Fibroblast of pulmonary artery (primary cell): ENCODE measurements at regions not wholly inside any gene's neighbourhood (a gene's known extent, or its start where the extent isn't known, plus 50 kb on each side); places are given as distances from the start of the nearest gene placed in this dataset.

Experiments used
- DNase-seq: peaks from one replicate; pipeline ENCODE4 v3.0.0-alpha.2; 2010; ENCODE audit warnings: low read depth
- H3K4me3 ChIP-seq: replicated peaks from 2 replicates; pipeline ENCODE4 v1.5.1; 2011; ENCODE audit warnings: low read depth, mild to moderate bottlenecking, control low read depth, low read length, moderate library complexity
- CTCF ChIP-seq: IDR thresholded peaks from 2 replicates; pipeline ENCODE4 v1.5.1; 2011; ENCODE audit warnings: mild to moderate bottlenecking, control low read depth, low read length, inconsistent platforms; ENCODE audit errors: missing control alignments

- TF ChIP-seq CTCF, result no peak
- DNase-seq, result no peak
- H3K4me3 ChIP-seq, result no peak overlapping the region
These were observed 272.1 kb upstream of the ALCAM start for GRCh38 chr3:105094588-105094987.

GRCh38 chr3:105096071-105096470 is 270.6 kb upstream of the ALCAM start:
- TF ChIP-seq CTCF, result no peak
- no peak for DNase-seq
- H3K4me3 ChIP-seq, result no peak overlapping the region

GRCh38 chr3:105101603-105102002 is 265.1 kb upstream of the ALCAM start:
- no peak for DNase-seq
- H3K4me3 ChIP-seq, result no peak overlapping the region
- no peak for TF ChIP-seq CTCF

GRCh38 chr3:105103139-105103538 is 263.6 kb upstream of the ALCAM start:
- no peak for TF ChIP-seq CTCF
- DNase-seq, result no peak
- H3K4me3 ChIP-seq, result no peak overlapping the region

- TF ChIP-seq CTCF, result no peak
- H3K4me3 ChIP-seq, result no peak overlapping the region
- DNase-seq, result peak; percentile 3
These were observed 257.9 kb upstream of the ALCAM start for GRCh38 chr3:105108823-105109222.

GRCh38 chr3:105118905-105119304 is 247.8 kb upstream of the ALCAM start:
- peak; percentile 60 for DNase-seq
- no peak overlapping the region for H3K4me3 ChIP-seq
- TF ChIP-seq CTCF, result no peak

GRCh38 chr3:105119801-105120340 is 246.8 kb upstream of the ALCAM start:
- no peak for DNase-seq
- H3K4me3 ChIP-seq, result no peak overlapping the region
- no peak for TF ChIP-seq CTCF
